Motor neuron (in vitro differentiated cells): ENCODE measurements at regions not wholly inside any gene's neighbourhood (a gene's known extent, or its start where the extent isn't known, plus 50 kb on each side); places are given as distances from the start of the nearest gene placed in this dataset.

Experiments used
- ATAC-seq, 8 experiments: fragments of 200-7000 bp; cut with Tn5 transposase; replicated peaks in 6 of 8; 2 replicates each; pipeline ENCODE4 v1.8.0; 2021; ENCODE audit warnings: mild to moderate bottlenecking in 8 of 8, moderate library complexity in 8 of 8
- H3K27ac ChIP-seq, 2 donors: fragments of 250-450 bp; sonication (Bioruptor Pico); 2 replicates each; pipeline ENCODE4 v1.9.0; 2021; ENCODE audit warnings: antibody characterized with exemption in 2 of 2, mild to moderate bottlenecking in 2 of 2, moderate library complexity in 1 of 2
- H3K4me1 ChIP-seq, 2 donors: fragments of 250-450 bp; sonication (Bioruptor Pico); replicated peaks in 1 of 2; 2 replicates each; pipeline ENCODE4 v1.6.1; 2021; ENCODE audit warnings: antibody characterized with exemption in 2 of 2, mild to moderate bottlenecking in 2 of 2, moderate library complexity in 1 of 2
- H3K4me3 ChIP-seq, 5 donors: fragments of 250-450 bp; sonication (Bioruptor Pico); 2 replicates each; pipeline ENCODE4 v1.9.0; 2021; ENCODE audit warnings: antibody characterized with exemption in 5 of 5, mild to moderate bottlenecking in 5 of 5, moderate library complexity in 4 of 5
- WGBS, 10 experiments: fragments of 450-650 bp; shearing (Covaris generic); methylation state at CpG; one replicate each; pipeline ENCODE4 v1.0.0; 2022; 5-methylcytosine and 5-hydroxymethylcytosine counted together
- in situ Hi-C, 9 experiments: fragments of 400-800 bp; cut with MboI; loops; one replicate each; pipeline ENCODE4 v1.15.0; 2021; ENCODE audit warnings: low sequenced_read_pairs in 9 of 9, low pct_unique_long_range_greater_than_20kb in 2 of 9; ENCODE audit not compliant: unreplicated experiment in 9 of 9

DNA sequence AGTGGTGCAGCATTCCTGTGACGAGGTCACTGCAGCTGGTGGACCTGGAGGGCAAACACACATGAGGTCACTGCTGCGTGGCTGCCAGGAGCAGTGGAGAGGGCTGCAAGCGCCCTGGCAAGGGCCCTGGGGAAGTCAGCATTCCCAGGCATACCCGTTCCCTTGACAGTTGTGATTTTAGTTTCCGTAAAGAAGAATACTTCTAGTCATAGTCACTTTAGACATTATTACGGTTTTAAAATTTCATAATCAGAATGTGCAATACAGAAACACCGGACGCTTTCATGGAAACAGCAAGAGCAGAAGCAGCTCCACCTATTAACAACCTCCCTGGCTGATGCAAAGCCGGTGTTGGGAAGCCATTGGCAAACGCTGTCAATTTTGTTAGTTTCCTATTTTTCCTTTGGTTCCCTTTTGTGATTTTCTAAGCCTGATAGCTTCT lies 129.8 kb downstream of the GADD45G start:
- Histone ChIP-seq H3K4me1 (peaks cover 22 to 30% of the 10 kb centered on the region in 2 donors), H3K4me3 (no peak overlapping the region), H3K27ac (no peak overlapping the region)
- peak in 3 of 8 experiments; percentile 28 to 42 (median 32) for ATAC-seq
- 12 to 100% (median 80%) methylated on average over 1 to 10 of the region's 10 CpGs; no CpG with 5 or more reads in 2 of the 10 experiments for WGBS, 10 experiments
- in situ Hi-C loops = loop anchor here in 1 of 9 experiments (25.0 kb wide), 1 partner anchor 122 kb away; the partner anchor contains the start of gene GADD45G

- WGBS, 10 experiments = 32 to 100% (median 58%) methylated on average over 1 to 6 of the region's 11 CpGs; no CpG with 5 or more reads in 1 of the 10 experiments
- H3K4me1 ChIP-seq = peaks cover 2 to 11% of the 10 kb centered on the region in 2 donors
- no peak overlapping the region for H3K4me3 ChIP-seq
- in situ Hi-C loops = loop anchor here in 1 of 9 experiments (25.0 kb wide), 1 partner anchor 126 kb away; the partner anchor contains the start of gene GADD45G
- peak in 6 of 8 experiments; percentile 19 to 58 (median 45) for ATAC-seq
- no peak overlapping the region for H3K27ac ChIP-seq
These were observed 133.5 kb downstream of the GADD45G start for GRCh38 chr9:89738137-89738932.

- ATAC-seq = no peak
- H3K4me1 ChIP-seq = peaks cover 0 to 14% of the 10 kb centered on the region in 2 donors
- in situ Hi-C loops = loop anchor here in 1 of 9 experiments (25.0 kb wide), 1 partner anchor 127 kb away; the partner anchor contains the start of gene GADD45G
- WGBS, 10 experiments = 60 to 100% (median 88%) methylated on average over 2 to 4 of the region's 4 CpGs
- H3K4me3 ChIP-seq = no peak overlapping the region
- no peak overlapping the region for H3K27ac ChIP-seq
These were observed 134.7 kb downstream of the GADD45G start for GRCh38 chr9:89739511-89739910.

- Histone ChIP-seq H3K4me1 (peaks cover 0 to 10% of the 10 kb centered on the region in 2 donors), H3K4me3 (no peak overlapping the region), H3K27ac (no peak overlapping the region)
- in situ Hi-C loops = loop anchor here in 1 of 9 experiments (25.0 kb wide), 1 partner anchor 128 kb away; the partner anchor contains the start of gene GADD45G
- no peak for ATAC-seq
- 24 to 100% (median 47%) methylated on average over 2 to 8 of the region's 9 CpGs; no CpG with 5 or more reads in 2 of the 10 experiments for WGBS, 10 experiments
These were observed 135.1 kb downstream of the GADD45G start for GRCh38 chr9:89739916-89740315.

GRCh38 chr9:89740722-89741121 lies 135.9 kb downstream of the GADD45G start:
- in situ Hi-C loops = loop anchor here in 1 of 9 experiments (25.0 kb wide), 1 partner anchor 128 kb away; the partner anchor contains the start of gene GADD45G
- Histone ChIP-seq H3K4me1 (peaks cover under 1 to 10% of the 10 kb centered on the region in 2 donors), H3K4me3 (no peak overlapping the region), H3K27ac (no peak overlapping the region)
- WGBS, 10 experiments = 42 to 100% (median 73%) methylated on average over 1 to 3 of the region's 8 CpGs; no CpG with 5 or more reads in 6 of the 10 experiments
- no peak for ATAC-seq

- in situ Hi-C loops = loop anchor here in 1 of 9 experiments (25.0 kb wide), 1 partner anchor 130 kb away; the partner anchor contains the start of gene GADD45G
- Histone ChIP-seq H3K4me1 (peaks cover 16 to 27% of the 10 kb centered on the region in 2 donors), H3K27ac (no peak overlapping the region), H3K4me3 (no peak overlapping the region)
- WGBS, 10 experiments = 70 to 100% (median 80%) methylated on average over 2 to 3 of the region's 6 CpGs; no CpG with 5 or more reads in 6 of the 10 experiments
- no peak for ATAC-seq
These were observed 137.8 kb downstream of the GADD45G start for GRCh38 chr9:89742660-89743059.

DNA sequence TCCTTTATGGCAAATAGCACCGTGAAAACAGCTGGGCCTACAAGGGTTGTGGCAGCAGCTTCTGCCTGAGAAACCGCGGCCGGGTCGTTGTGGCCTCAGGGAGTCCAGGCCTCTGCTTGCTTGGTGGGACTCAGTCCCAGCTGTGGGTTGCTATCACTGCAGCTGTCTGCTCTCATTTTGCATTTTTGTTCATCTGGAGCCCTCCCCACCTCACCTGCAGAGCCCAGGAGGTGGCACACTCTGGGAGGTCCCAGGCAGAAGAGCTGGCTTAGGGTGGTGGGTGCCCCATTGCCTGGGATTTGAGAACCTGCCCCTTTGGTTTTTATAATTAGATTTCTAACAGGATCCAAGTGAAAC lies 138.4 kb downstream of the GADD45G start:
- WGBS, 10 experiments = 20 to 60% (median 54%) methylated on average over 1 to 2 of the region's 5 CpGs; no CpG with 5 or more reads in 7 of the 10 experiments
- ATAC-seq = no peak

GRCh38 chr9:89743573-89744254 lies 138.9 kb downstream of the GADD45G start:
- Histone ChIP-seq H3K27ac (no peak overlapping the region), H3K4me3 (no peak overlapping the region), H3K4me1 (peaks cover 16 to 29% of the 10 kb centered on the region in 2 donors)
- peak in 2 of 8 experiments; percentile 19 for ATAC-seq
- in situ Hi-C loops = loop anchor here in 1 of 9 experiments (25.0 kb wide), 1 partner anchor 131 kb away; the partner anchor contains the start of gene GADD45G
- WGBS, 10 experiments = 17 to 100% (median 46%) methylated on average over 1 to 7 of the region's 8 CpGs; no CpG with 5 or more reads in 3 of the 10 experiments

More for the DNA sequence above, 138.4 kb downstream of the GADD45G start:
- in situ Hi-C loops = loop anchor here in 1 of 9 experiments (25.0 kb wide), 1 partner anchor 131 kb away; the partner anchor contains the start of gene GADD45G
- Histone ChIP-seq H3K4me1 (peaks cover 16 to 29% of the 10 kb centered on the region in 2 donors), H3K4me3 (no peak overlapping the region), H3K27ac (no peak overlapping the region)

DNA sequence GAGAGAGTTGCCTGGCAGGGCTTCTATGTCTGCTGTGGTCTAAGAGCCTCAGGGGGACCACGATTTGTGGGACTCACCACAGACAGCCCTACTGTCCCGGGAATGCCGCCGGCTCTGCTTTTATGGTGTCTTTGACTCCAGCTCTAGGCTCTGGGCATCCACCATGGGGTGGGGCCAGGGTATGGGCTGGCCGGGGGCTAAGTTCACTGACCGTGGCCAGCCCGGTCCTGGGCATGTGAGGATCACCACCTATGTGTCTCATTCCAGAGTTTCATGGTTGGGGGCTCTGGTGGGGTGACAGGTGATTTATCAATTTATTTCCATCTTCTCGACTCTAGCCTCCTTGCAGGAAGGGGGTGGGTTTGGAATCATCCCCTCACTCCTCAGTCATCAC lies 139.4 kb downstream of the GADD45G start:
- ATAC-seq = no peak

GRCh38 chr9:89744730-89745129 lies 139.9 kb downstream of the GADD45G start:
- H3K4me1 ChIP-seq = peaks cover 18 to 30% of the 10 kb centered on the region in 2 donors
- in situ Hi-C loops = loop anchor here in 1 of 9 experiments (25.0 kb wide), 1 partner anchor 132 kb away; the partner anchor contains the start of gene GADD45G
- H3K27ac ChIP-seq = no peak overlapping the region
- 17 to 100% (median 97%) methylated on average over 1 to 2 of the region's 3 CpGs; no CpG with 5 or more reads in 6 of the 10 experiments for WGBS, 10 experiments
- no peak overlapping the region for H3K4me3 ChIP-seq
- peak in 1 of 8 experiments; percentile 25 for ATAC-seq

More for the DNA sequence above, 139.4 kb downstream of the GADD45G start:
- in situ Hi-C loops = loop anchor here in 1 of 9 experiments (25.0 kb wide), 1 partner anchor 132 kb away; the partner anchor contains the start of gene GADD45G
- WGBS, 10 experiments = 39 to 91% (median 73%) methylated on average over 1 to 6 of the region's 8 CpGs; no CpG with 5 or more reads in 6 of the 10 experiments
- H3K27ac ChIP-seq = no peak overlapping the region
- no peak overlapping the region for H3K4me3 ChIP-seq
- H3K4me1 ChIP-seq = peaks cover 16 to 29% of the 10 kb centered on the region in 2 donors

DNA sequence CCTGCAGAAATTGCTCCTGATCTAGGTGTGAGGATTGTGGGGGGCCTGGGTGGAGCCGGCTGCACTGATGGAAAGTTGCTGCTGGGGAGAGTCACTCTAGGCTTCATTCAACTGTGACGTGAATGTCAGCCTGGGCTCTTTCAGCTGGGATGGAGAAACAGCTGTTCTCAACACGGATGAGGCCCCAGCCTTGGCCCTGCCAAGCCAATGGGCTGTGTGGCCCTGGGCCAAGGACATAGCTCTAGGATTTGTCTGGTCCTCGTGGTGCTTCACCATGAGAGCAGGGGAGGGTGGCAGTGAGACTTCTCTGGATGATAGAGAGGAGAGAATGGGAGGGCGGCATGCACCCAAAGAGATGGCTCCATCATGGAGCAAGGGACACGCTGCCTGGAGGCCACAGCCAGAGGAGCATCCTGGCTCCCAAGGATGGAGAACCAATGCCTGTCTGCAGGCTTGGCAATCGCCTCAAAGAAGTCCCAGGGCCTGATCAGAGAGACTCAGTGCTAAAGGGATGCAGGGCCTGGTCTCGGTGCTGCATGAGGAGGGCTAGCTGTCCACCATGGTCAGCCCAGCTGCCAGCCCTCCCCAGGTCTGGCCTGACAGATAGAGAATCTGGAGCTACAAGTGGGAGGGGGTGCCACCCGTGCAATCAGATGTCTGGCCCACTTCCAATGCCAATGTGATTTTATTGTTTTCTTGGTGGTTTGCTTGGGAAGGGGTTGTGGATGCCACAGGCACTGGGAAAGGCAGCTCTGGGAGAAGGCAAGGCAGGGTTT lies 141.0 kb downstream of the GADD45G start:
- WGBS, 10 experiments = 20 to 85% (median 80%) methylated on average over 1 to 4 of the region's 9 CpGs; no CpG with 5 or more reads in 5 of the 10 experiments
- no peak overlapping the region for H3K4me3 ChIP-seq

More for the DNA sequence above, 141.0 kb downstream of the GADD45G start:
- peaks cover 26 to 38% of the 10 kb centered on the region in 2 donors for H3K4me1 ChIP-seq
- peak overlapping the region in 1 of 2 donors; percentile 78 for H3K27ac ChIP-seq
- in situ Hi-C loops = loop anchor here in 1 of 9 experiments (25.0 kb wide), 1 partner anchor 133 kb away; the partner anchor contains the start of gene GADD45G
- ATAC-seq = no peak
